DMS53 treated with DMSO at 0.1 percent for 48 hours (cell line): ENCODE measurements at regions not wholly inside any gene's neighbourhood (a gene's known extent, or its start where the extent isn't known, plus 50 kb on each side); places are given as distances from the start of the nearest gene placed in this dataset.
"Not testable (repeated sequence)": the region's sequence is repeated elsewhere in the genome, so short reads cannot be mapped to it uniquely, and the experiment has no call there.

Experiments
- DNase-seq: peaks from one replicate; lab custom pipeline; 2025; ENCODE audit not compliant: unreplicated experiment; lab: John Stamatoyannopoulos, UW

GRCh38 chr6:9057937-9058336 is 622.6 kb upstream of the SLC35B3 start:
- no peak for DNase-seq

GRCh38 chr6:9056556-9056955 is 621.2 kb upstream of the SLC35B3 start:
- no peak for DNase-seq

GRCh38 chr6:9044426-9044825 is 609.1 kb upstream of the SLC35B3 start:
- no peak for DNase-seq

- DNase-seq = no peak
Measured at GRCh38 chr6:9040718-9041117, 605.4 kb upstream of the SLC35B3 start.

GRCh38 chr6:9039258-9039657 is 603.9 kb upstream of the SLC35B3 start:
- DNase-seq = no peak

- no peak for DNase-seq
Measured at GRCh38 chr6:9028086-9028485, 592.7 kb upstream of the SLC35B3 start.

- no peak for DNase-seq
Measured at GRCh38 chr6:9025796-9026394, 590.5 kb upstream of the SLC35B3 start.

- DNase-seq = no peak
Measured at GRCh38 chr6:9025228-9025627, 589.9 kb upstream of the SLC35B3 start.

GRCh38 chr6:9024246-9024645 is 588.9 kb upstream of the SLC35B3 start:
- not testable (repeated sequence) for DNase-seq

GRCh38 chr6:9020001-9020400 is 584.7 kb upstream of the SLC35B3 start:
- DNase-seq = no peak

GRCh38 chr6:9009931-9010330 is 574.6 kb upstream of the SLC35B3 start:
- no peak for DNase-seq

- DNase-seq = no peak
Measured at GRCh38 chr6:9007027-9007426, 571.7 kb upstream of the SLC35B3 start.

- no peak for DNase-seq
Measured at GRCh38 chr6:9002833-9003232, 567.5 kb upstream of the SLC35B3 start.

- no peak for DNase-seq
Measured at GRCh38 chr6:8995156-8995555, 559.8 kb upstream of the SLC35B3 start.

GRCh38 chr6:8993111-8993510 is 557.8 kb upstream of the SLC35B3 start:
- no peak for DNase-seq

GRCh38 chr6:8991844-8992243 is 556.5 kb upstream of the SLC35B3 start:
- DNase-seq = no peak

- no peak for DNase-seq
Measured at GRCh38 chr6:8990075-8990474, 554.7 kb upstream of the SLC35B3 start.

- peak; percentile 14 for DNase-seq
Measured at GRCh38 chr6:8983202-8983688, 547.9 kb upstream of the SLC35B3 start.

GRCh38 chr6:8982668-8983067 is 547.3 kb upstream of the SLC35B3 start:
- DNase-seq = no peak

- no peak for DNase-seq
Measured at GRCh38 chr6:8973395-8973794, 538.0 kb upstream of the SLC35B3 start.

GRCh38 chr6:8969747-8970146 is 534.4 kb upstream of the SLC35B3 start:
- DNase-seq = no peak

- DNase-seq = peak; percentile 55
Measured at GRCh38 chr6:8958894-8959511, 523.7 kb upstream of the SLC35B3 start.

GRCh38 chr6:8953310-8953709 is 518.0 kb upstream of the SLC35B3 start:
- no peak for DNase-seq
